ENCODE measurements at regions not wholly inside any gene's neighbourhood (a gene's known extent, or its start where the extent isn't known, plus 50 kb on each side); places are given as distances from the start of the nearest gene placed in this dataset.

DNA sequence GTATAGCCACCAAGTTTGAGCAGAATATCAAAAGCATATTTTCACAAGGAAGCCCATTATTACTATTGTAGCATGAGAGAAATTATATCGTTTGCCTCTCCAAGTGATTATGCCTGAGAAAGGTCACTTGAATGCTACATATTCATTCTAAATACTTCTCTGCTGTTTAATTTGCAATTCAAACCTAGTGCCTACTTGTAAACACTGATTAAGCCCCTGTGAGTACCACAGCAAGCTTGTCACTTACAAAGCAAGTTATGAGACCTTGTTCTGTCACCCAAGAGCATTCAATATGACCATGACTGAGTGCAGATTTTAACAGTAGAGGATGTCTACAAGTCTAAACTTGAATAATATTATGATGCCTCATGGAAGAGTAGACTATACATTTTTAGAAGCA is 124.7 kb upstream of the SSTR1 start:
- 100% methylated on average over 1 of the region's 1 CpG for WGBS
- H3K4me3 ChIP-seq (ENCODE audit: insufficient read depth in 1 of 2, low read depth in 1 of 2, low read length in 2 of 2) = no peak overlapping the region

DNA sequence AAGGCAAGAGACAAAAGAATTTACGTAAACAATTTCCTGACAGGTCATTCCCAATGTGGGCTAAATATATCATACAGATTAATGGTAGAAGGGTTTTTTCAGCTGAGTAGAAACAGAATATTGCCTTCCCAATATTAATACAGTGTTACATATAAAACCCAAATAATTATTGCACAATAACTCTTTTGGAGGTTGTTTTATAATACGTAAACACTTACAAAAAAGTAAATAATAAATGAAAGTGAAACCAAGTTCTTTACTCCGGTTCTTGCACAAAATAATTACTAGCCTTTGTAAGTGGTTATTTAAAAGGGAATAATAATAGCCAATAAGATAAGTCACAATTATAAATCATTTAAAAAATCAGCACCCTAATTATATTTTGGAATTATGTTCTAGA is 118.6 kb upstream of the SSTR1 start:
- no peak overlapping the region for H2BK5ac ChIP-seq (ENCODE audit: low read depth, low read length, poor library complexity, severe bottlenecking)
- H3K79me1 ChIP-seq (replicated peaks; ENCODE audit: low read length, poor library complexity, severe bottlenecking) = no peaks in the 10 kb centered on the region
- no peak overlapping the region for H4K8ac ChIP-seq (ENCODE audit: low read length)
- no peak overlapping the region for H2BK120ac ChIP-seq (ENCODE audit: low read depth, low read length)
- peak overlapping the region; percentile 75 for H3K9ac ChIP-seq (ENCODE audit: low read length)
- H2AK5ac ChIP-seq (ENCODE audit: low read length, severe bottlenecking) = no peak overlapping the region
- H3K9me3 ChIP-seq (ENCODE audit: control insufficient read depth, low read length) = peaks cover 8% of the 10 kb centered on the region
- no peaks in the 10 kb centered on the region for H3K27me3 ChIP-seq (ENCODE audit: control insufficient read depth in 1 of 2, insufficient read depth in 1 of 2, low read length in 2 of 2)
- no peak overlapping the region for H3K14ac ChIP-seq (ENCODE audit: low read length in 2 of 2)
- H2BK12ac ChIP-seq (ENCODE audit: low read length in 2 of 2) = no peak overlapping the region
- no peak overlapping the region for H2BK15ac ChIP-seq (ENCODE audit: low read depth, poor library complexity, severe bottlenecking)
- no peak overlapping the region for H3K27ac ChIP-seq (ENCODE audit: low read length, poor library complexity, severe bottlenecking)
- no peak for DNase-seq
- no peak overlapping the region for H3K4me2 ChIP-seq (ENCODE audit: low read length, poor library complexity, severe bottlenecking)
- H3K4me1 ChIP-seq (ENCODE audit: control insufficient read depth, insufficient read depth, low read depth, low read length) = no peaks in the 10 kb centered on the region
- H3K4me3 ChIP-seq (ENCODE audit: insufficient read depth in 1 of 2, low read depth in 1 of 2, low read length in 2 of 2) = peak overlapping the region in 1 of 2 experiments; percentile 69
- no peaks in the 10 kb centered on the region for H3K36me3 ChIP-seq (ENCODE audit: control insufficient read depth in 1 of 2, insufficient read depth in 2 of 2, low read depth in 1 of 2, low read length in 2 of 2)
- no peak overlapping the region for H3K4ac ChIP-seq (ENCODE audit: low read depth in 1 of 2, low read length in 2 of 2)
- H3K18ac ChIP-seq (ENCODE audit: low read depth in 1 of 2, low read length in 2 of 2) = no peak overlapping the region
- no peak overlapping the region for H4K91ac ChIP-seq (ENCODE audit: low read length)
- WGBS = no CpG with 5 or more reads among the region's 3 CpGs
- H3K23ac ChIP-seq (ENCODE audit: low read length in 2 of 2) = no peak overlapping the region
- no peak overlapping the region for H2AFZ ChIP-seq (ENCODE audit: low read depth, low read length)

More for the DNA sequence above, 124.7 kb upstream of the SSTR1 start:
- no peak overlapping the region for H3K14ac ChIP-seq (ENCODE audit: low read length in 2 of 2)
- H2BK12ac ChIP-seq (ENCODE audit: low read length in 2 of 2) = no peak overlapping the region
- no peak overlapping the region for H3K27ac ChIP-seq (ENCODE audit: low read length, poor library complexity, severe bottlenecking)
- H2AFZ ChIP-seq (ENCODE audit: low read depth, low read length) = no peak overlapping the region
- H2BK15ac ChIP-seq (ENCODE audit: low read depth, poor library complexity, severe bottlenecking) = no peak overlapping the region
- no peak overlapping the region for H3K23ac ChIP-seq (ENCODE audit: low read length in 2 of 2)
- H4K8ac ChIP-seq (ENCODE audit: low read length) = no peak overlapping the region
- no peak overlapping the region for H3K9ac ChIP-seq (ENCODE audit: low read length)
- no peaks in the 10 kb centered on the region for H3K36me3 ChIP-seq (ENCODE audit: control insufficient read depth in 1 of 2, insufficient read depth in 2 of 2, low read depth in 1 of 2, low read length in 2 of 2)
- H3K4ac ChIP-seq (ENCODE audit: low read depth in 1 of 2, low read length in 2 of 2) = no peak overlapping the region
- H2AK5ac ChIP-seq (ENCODE audit: low read length, severe bottlenecking) = no peak overlapping the region
- no peak overlapping the region for H4K91ac ChIP-seq (ENCODE audit: low read length)
- no peak for DNase-seq
- no peaks in the 10 kb centered on the region for H3K79me1 ChIP-seq (replicated peaks; ENCODE audit: low read length, poor library complexity, severe bottlenecking)
- no peaks in the 10 kb centered on the region for H3K27me3 ChIP-seq (ENCODE audit: control insufficient read depth in 1 of 2, insufficient read depth in 1 of 2, low read length in 2 of 2)
- no peaks in the 10 kb centered on the region for H3K9me3 ChIP-seq (ENCODE audit: control insufficient read depth, low read length)
- no peak overlapping the region for H3K18ac ChIP-seq (ENCODE audit: low read depth in 1 of 2, low read length in 2 of 2)
- no peak overlapping the region for H2BK5ac ChIP-seq (ENCODE audit: low read depth, low read length, poor library complexity, severe bottlenecking)
- H2BK120ac ChIP-seq (ENCODE audit: low read depth, low read length) = no peak overlapping the region
- no peak overlapping the region for H3K4me2 ChIP-seq (ENCODE audit: low read length, poor library complexity, severe bottlenecking)
- peaks cover 4% of the 10 kb centered on the region for H3K4me1 ChIP-seq (ENCODE audit: control insufficient read depth, insufficient read depth, low read depth, low read length)

GRCh38 chr14:38090506-38090905 is 117.2 kb upstream of the SSTR1 start:
- Histone ChIP-seq H4K8ac (ENCODE audit: low read length) (no peak overlapping the region), H2AK5ac (ENCODE audit: low read length, severe bottlenecking) (no peak overlapping the region), H3K4me1 (ENCODE audit: control insufficient read depth, insufficient read depth, low read depth, low read length) (no peaks in the 10 kb centered on the region), H4K91ac (ENCODE audit: low read length) (no peak overlapping the region), H3K4ac (ENCODE audit: low read depth in 1 of 2, low read length in 2 of 2) (no peak overlapping the region), H3K27me3 (ENCODE audit: control insufficient read depth in 1 of 2, insufficient read depth in 1 of 2, low read length in 2 of 2) (no peaks in the 10 kb centered on the region), H3K4me2 (ENCODE audit: low read length, poor library complexity, severe bottlenecking) (no peak overlapping the region), H2AFZ (ENCODE audit: low read depth, low read length) (no peak overlapping the region), H2BK12ac (ENCODE audit: low read length in 2 of 2) (no peak overlapping the region), H3K4me3 (ENCODE audit: insufficient read depth in 1 of 2, low read depth in 1 of 2, low read length in 2 of 2) (no peak overlapping the region), H3K14ac (ENCODE audit: low read length in 2 of 2) (no peak overlapping the region), H2BK120ac (ENCODE audit: low read depth, low read length) (no peak overlapping the region), H3K9me3 (ENCODE audit: control insufficient read depth, low read length) (peaks cover 12% of the 10 kb centered on the region), H3K27ac (ENCODE audit: low read length, poor library complexity, severe bottlenecking) (no peak overlapping the region), H2BK15ac (ENCODE audit: low read depth, poor library complexity, severe bottlenecking) (no peak overlapping the region), H3K23ac (ENCODE audit: low read length in 2 of 2) (no peak overlapping the region), H2BK5ac (ENCODE audit: low read depth, low read length, poor library complexity, severe bottlenecking) (no peak overlapping the region), H3K36me3 (ENCODE audit: control insufficient read depth in 1 of 2, insufficient read depth in 2 of 2, low read depth in 1 of 2, low read length in 2 of 2) (no peaks in the 10 kb centered on the region), H3K79me1 (replicated peaks; ENCODE audit: low read length, poor library complexity, severe bottlenecking) (no peaks in the 10 kb centered on the region), H3K9ac (ENCODE audit: low read length) (no peak overlapping the region), H3K18ac (ENCODE audit: low read depth in 1 of 2, low read length in 2 of 2) (no peak overlapping the region)
- 77% methylated on average over 2 of the region's 3 CpGs for WGBS
- DNase-seq = no peak

GRCh38 chr14:38098074-38098836 is 109.4 kb upstream of the SSTR1 start:
- Histone ChIP-seq H3K9ac (ENCODE audit: low read length) (no peak overlapping the region), H2BK15ac (ENCODE audit: low read depth, poor library complexity, severe bottlenecking) (no peak overlapping the region), H3K4me3 (ENCODE audit: insufficient read depth in 1 of 2, low read depth in 1 of 2, low read length in 2 of 2) (no peak overlapping the region)

More at GRCh38 chr14:38098074-38098836, 109.4 kb upstream of the SSTR1 start:
- no peaks in the 10 kb centered on the region for H3K36me3 ChIP-seq (ENCODE audit: control insufficient read depth in 1 of 2, insufficient read depth in 2 of 2, low read depth in 1 of 2, low read length in 2 of 2)
- H3K18ac ChIP-seq (ENCODE audit: low read depth in 1 of 2, low read length in 2 of 2) = no peak overlapping the region
- 57% methylated on average over 1 of the region's 4 CpGs for WGBS
- peak overlapping the region; percentile 63 for H3K27ac ChIP-seq (ENCODE audit: low read length, poor library complexity, severe bottlenecking)
- no peak overlapping the region for H3K4me2 ChIP-seq (ENCODE audit: low read length, poor library complexity, severe bottlenecking)
- no peak overlapping the region for H4K91ac ChIP-seq (ENCODE audit: low read length)
- H2BK12ac ChIP-seq (ENCODE audit: low read length in 2 of 2) = no peak overlapping the region
- H2AK5ac ChIP-seq (ENCODE audit: low read length, severe bottlenecking) = no peak overlapping the region
- no peaks in the 10 kb centered on the region for H3K79me1 ChIP-seq (replicated peaks; ENCODE audit: low read length, poor library complexity, severe bottlenecking)
- no peak overlapping the region for H2BK120ac ChIP-seq (ENCODE audit: low read depth, low read length)
- no peak overlapping the region for H2AFZ ChIP-seq (ENCODE audit: low read depth, low read length)
- peaks cover 9% of the 10 kb centered on the region for H3K9me3 ChIP-seq (ENCODE audit: control insufficient read depth, low read length)
- DNase-seq = peak; percentile 78
- H3K4me1 ChIP-seq (ENCODE audit: control insufficient read depth, insufficient read depth, low read depth, low read length) = no peaks in the 10 kb centered on the region
- H3K23ac ChIP-seq (ENCODE audit: low read length in 2 of 2) = no peak overlapping the region
- H3K4ac ChIP-seq (ENCODE audit: low read depth in 1 of 2, low read length in 2 of 2) = no peak overlapping the region
- H4K8ac ChIP-seq (ENCODE audit: low read length) = no peak overlapping the region
- H3K14ac ChIP-seq (ENCODE audit: low read length in 2 of 2) = no peak overlapping the region
- no peak overlapping the region for H2BK5ac ChIP-seq (ENCODE audit: low read depth, low read length, poor library complexity, severe bottlenecking)
- no peaks in the 10 kb centered on the region for H3K27me3 ChIP-seq (ENCODE audit: control insufficient read depth in 1 of 2, insufficient read depth in 1 of 2, low read length in 2 of 2)

All from mesenchymal stem cell (in vitro differentiated cells and primary cell).